ENCODE measurements at regions not wholly inside any gene's neighbourhood (a gene's known extent, or its start where the extent isn't known, plus 50 kb on each side); places are given as distances from the start of the nearest gene placed in this dataset.

- CTCF ChIA-PET: no interaction called here
- H3K27me3 ChIP-seq (ENCODE audit: control insufficient read depth, insufficient read depth, low read length): no peaks in the 10 kb centered on the region
- no peaks in the 10 kb centered on the region for H3K36me3 ChIP-seq (ENCODE audit: control insufficient read depth, insufficient read depth, low read length)
- no peak overlapping the region for H3K4me3 ChIP-seq (ENCODE audit: low read depth, low read length)
- TF ChIP-seq, protein P1, sequence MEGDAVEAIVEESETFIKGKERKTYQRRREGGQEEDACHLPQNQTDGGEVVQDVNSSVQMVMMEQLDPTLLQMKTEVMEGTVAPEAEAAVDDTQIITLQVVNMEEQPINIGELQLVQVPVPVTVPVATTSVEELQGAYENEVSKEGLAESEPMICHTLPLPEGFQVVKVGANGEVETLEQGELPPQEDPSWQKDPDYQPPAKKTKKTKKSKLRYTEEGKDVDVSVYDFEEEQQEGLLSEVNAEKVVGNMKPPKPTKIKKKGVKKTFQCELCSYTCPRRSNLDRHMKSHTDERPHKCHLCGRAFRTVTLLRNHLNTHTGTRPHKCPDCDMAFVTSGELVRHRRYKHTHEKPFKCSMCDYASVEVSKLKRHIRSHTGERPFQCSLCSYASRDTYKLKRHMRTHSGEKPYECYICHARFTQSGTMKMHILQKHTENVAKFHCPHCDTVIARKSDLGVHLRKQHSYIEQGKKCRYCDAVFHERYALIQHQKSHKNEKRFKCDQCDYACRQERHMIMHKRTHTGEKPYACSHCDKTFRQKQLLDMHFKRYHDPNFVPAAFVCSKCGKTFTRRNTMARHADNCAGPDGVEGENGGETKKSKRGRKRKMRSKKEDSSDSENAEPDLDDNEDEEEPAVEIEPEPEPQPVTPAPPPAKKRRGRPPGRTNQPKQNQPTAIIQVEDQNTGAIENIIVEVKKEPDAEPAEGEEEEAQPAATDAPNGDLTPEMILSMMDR (IDR thresholded peaks at IDR 0.05; ENCODE audit: insufficient read depth, low read depth, low read length): no peak
- no peak for DNase-seq (ENCODE audit: low read depth)
- POLR2A ChIA-PET: no interaction called here
These were observed 243.0 kb upstream of the FSTL5 start for GRCh38 chr4:162406637-162407365.

DNA sequence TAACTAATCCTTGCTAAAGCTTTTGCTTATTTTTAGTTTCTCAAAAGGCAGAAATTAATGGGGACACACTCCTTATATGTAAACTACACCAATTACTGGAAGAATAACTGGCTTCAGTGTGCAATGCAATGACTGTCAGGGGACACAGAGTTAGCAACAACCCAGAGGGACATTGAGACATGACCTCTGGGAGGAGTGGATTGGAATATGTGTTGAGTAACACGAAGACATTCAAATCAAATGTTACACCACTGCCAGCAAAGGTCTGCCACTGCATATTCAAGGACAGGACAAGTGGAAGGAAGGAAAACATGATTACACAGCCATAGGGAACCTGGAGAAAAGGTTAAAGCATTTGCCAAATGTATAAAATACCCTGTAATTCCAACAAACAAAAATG is 240.1 kb upstream of the FSTL5 start:
- no peak overlapping the region for H3K4me3 ChIP-seq (ENCODE audit: low read depth, low read length)
- no peaks in the 10 kb centered on the region for H3K36me3 ChIP-seq (ENCODE audit: control insufficient read depth, insufficient read depth, low read length)
- ChIA-PET POLR2A (no interaction called here), CTCF (no interaction called here)
- TF ChIP-seq, protein P1 (IDR thresholded peaks at IDR 0.05; ENCODE audit: insufficient read depth, low read depth, low read length): no peak
- DNase-seq (ENCODE audit: low read depth): no peak
- no peaks in the 10 kb centered on the region for H3K27me3 ChIP-seq (ENCODE audit: control insufficient read depth, insufficient read depth, low read length)

GRCh38 chr4:162403419-162403818 is 239.6 kb upstream of the FSTL5 start:
- H3K27me3 ChIP-seq (ENCODE audit: control insufficient read depth, insufficient read depth, low read length): no peaks in the 10 kb centered on the region
- ChIA-PET CTCF (no interaction called here), POLR2A (no interaction called here)
- no peak for DNase-seq (ENCODE audit: low read depth)
- no peak overlapping the region for H3K4me3 ChIP-seq (ENCODE audit: low read depth, low read length)
- TF ChIP-seq, protein P1 (IDR thresholded peaks at IDR 0.05; ENCODE audit: insufficient read depth, low read depth, low read length): no peak
- H3K36me3 ChIP-seq (ENCODE audit: control insufficient read depth, insufficient read depth, low read length): no peaks in the 10 kb centered on the region

GRCh38 chr4:162401021-162401420 is 237.2 kb upstream of the FSTL5 start:
- DNase-seq (ENCODE audit: low read depth): no peak
- no peaks in the 10 kb centered on the region for H3K27me3 ChIP-seq (ENCODE audit: control insufficient read depth, insufficient read depth, low read length)
- H3K36me3 ChIP-seq (ENCODE audit: control insufficient read depth, insufficient read depth, low read length): no peaks in the 10 kb centered on the region
- TF ChIP-seq, protein P1 (IDR thresholded peaks at IDR 0.05; ENCODE audit: insufficient read depth, low read depth, low read length): no peak
- POLR2A ChIA-PET: no interaction called here
- CTCF ChIA-PET: no interaction called here
- H3K4me3 ChIP-seq (ENCODE audit: low read depth, low read length): no peak overlapping the region

DNA sequence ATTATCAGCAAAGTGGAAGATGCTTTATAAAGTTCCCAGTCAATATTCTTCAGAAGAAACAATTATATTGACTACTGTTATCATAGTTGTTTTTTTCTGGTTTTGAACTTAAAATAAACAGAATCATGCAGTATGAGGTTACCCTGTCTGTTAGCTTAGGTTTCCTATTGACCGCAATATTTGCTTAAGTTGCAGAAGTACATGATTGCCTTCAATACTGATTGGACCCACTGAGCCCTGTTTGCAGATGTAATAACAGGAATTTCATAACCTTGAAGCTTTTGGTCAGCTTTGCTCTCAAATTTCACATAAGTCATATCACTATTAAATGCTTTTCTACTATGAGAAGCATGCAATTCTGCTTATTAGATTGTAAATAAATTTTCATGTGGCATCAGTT is 229.1 kb upstream of the FSTL5 start:
- ChIA-PET POLR2A (no interaction called here), CTCF (no interaction called here)
- H3K4me3 ChIP-seq (ENCODE audit: low read depth, low read length): no peak overlapping the region
- H3K36me3 ChIP-seq (ENCODE audit: control insufficient read depth, insufficient read depth, low read length): no peaks in the 10 kb centered on the region
- DNase-seq (ENCODE audit: low read depth): no peak
- TF ChIP-seq, protein P1 (IDR thresholded peaks at IDR 0.05; ENCODE audit: insufficient read depth, low read depth, low read length): no peak
- no peaks in the 10 kb centered on the region for H3K27me3 ChIP-seq (ENCODE audit: control insufficient read depth, insufficient read depth, low read length)

Data from BJ (cell line).